Liver (tissue), 8 donors: ENCODE measurements at regions not wholly inside any gene's neighbourhood (a gene's known extent, or its start where the extent isn't known, plus 50 kb on each side); places are given as distances from the start of the nearest gene placed in this dataset.

Experiments used
- DNase-seq: peaks from one replicate; pipeline ENCODE4 v3.0.0-alpha.2; 2017; ENCODE audit warnings: low spot score
- H3K27ac ChIP-seq, 2 donors: one replicate each; pipeline ENCODE4 v1.7.0; 2013; ENCODE audit warnings: inconsistent platforms in 2 of 2, low read length in 2 of 2, control low read depth in 1 of 2, low read depth in 1 of 2, mild to moderate bottlenecking in 1 of 2
- H3K27me3 ChIP-seq, 4 donors: one replicate each; pipeline versions ENCODE4 v1.6.1 to v1.7.0; 2013; ENCODE audit warnings: low read length in 3 of 4, inconsistent platforms in 1 of 4, mild to moderate bottlenecking in 1 of 4, moderate library complexity in 1 of 4; ENCODE audit not compliant: control insufficient read depth in 4 of 4, insufficient read depth in 4 of 4
- H3K36me3 ChIP-seq, 4 donors: one replicate each; pipeline versions ENCODE4 v1.6.1 to v1.7.0; 2013; ENCODE audit warnings: low read length in 3 of 4, mild to moderate bottlenecking in 3 of 4, low read depth in 1 of 4, moderate library complexity in 1 of 4; ENCODE audit not compliant: control insufficient read depth in 4 of 4, insufficient read depth in 3 of 4
- H3K4me1 ChIP-seq, 4 donors: one replicate each; pipeline versions ENCODE4 v1.6.1 to v1.7.0; 2013; ENCODE audit warnings: low read length in 3 of 4, mild to moderate bottlenecking in 3 of 4, moderate library complexity in 1 of 4; ENCODE audit not compliant: control insufficient read depth in 4 of 4, insufficient read depth in 4 of 4
- H3K4me3 ChIP-seq, 3 donors: one replicate each; pipeline versions ENCODE4 v1.6.1 to v1.7.0; 2013; ENCODE audit warnings: low read length in 3 of 3, control low read depth in 1 of 3, low read depth in 1 of 3, mild to moderate bottlenecking in 1 of 3
- H3K9ac ChIP-seq, 2 donors: one replicate each; pipeline ENCODE4 v1.7.0; 2013; ENCODE audit warnings: low read length in 2 of 2, mild to moderate bottlenecking in 2 of 2, moderate library complexity in 2 of 2, control low read depth in 1 of 2, low read depth in 1 of 2
- H3K9me3 ChIP-seq, 4 donors: one replicate each; pipeline versions ENCODE4 v1.6.1 to v1.7.0; 2013; ENCODE audit warnings: low read length in 3 of 4; ENCODE audit not compliant: control insufficient read depth in 4 of 4
- EGR1 ChIP-seq, 2 donors: IDR thresholded peaks; 2 replicates each; pipeline ENCODE4 v1.6.1; 2016 to 2018; ENCODE audit warnings: antibody characterized with exemption in 2 of 2, low read depth in 2 of 2
- FOXA1 ChIP-seq: IDR thresholded peaks from 2 replicates; pipeline ENCODE4 v1.6.1; 2016; ENCODE audit warnings: antibody characterized with exemption
- HNF4A ChIP-seq, 2 donors: conservative IDR thresholded peaks; 2 replicates each; pipeline ENCODE4 v1.6.1; 2016; ENCODE audit warnings: antibody characterized with exemption in 2 of 2, mild to moderate bottlenecking in 2 of 2
- HNF4G ChIP-seq: IDR thresholded peaks from 2 replicates; pipeline ENCODE4 v1.6.1; 2016; ENCODE audit warnings: antibody characterized with exemption
- JUND ChIP-seq, 2 donors: IDR thresholded peaks; 2 replicates each; pipeline ENCODE4 v1.6.1; 2016; ENCODE audit warnings: antibody characterized with exemption in 2 of 2
- NR2F2 ChIP-seq: IDR thresholded peaks from 2 replicates; pipeline ENCODE4 v1.6.1; 2016; ENCODE audit warnings: antibody characterized with exemption
- RAD21 ChIP-seq, 2 donors: IDR thresholded peaks; 2 replicates each; pipeline ENCODE4 v1.6.1; 2016; ENCODE audit warnings: antibody characterized with exemption in 2 of 2, mild to moderate bottlenecking in 2 of 2
- RXRA ChIP-seq, 2 donors: IDR thresholded peaks; 2 replicates each; pipeline ENCODE4 v1.6.1; 2017 to 2018; ENCODE audit warnings: antibody characterized with exemption in 2 of 2, mild to moderate bottlenecking in 1 of 2
- SP1 ChIP-seq: IDR thresholded peaks from 2 replicates; pipeline ENCODE4 v1.6.1; 2018; ENCODE audit warnings: antibody characterized with exemption, mild to moderate bottlenecking
- TAF1 ChIP-seq: conservative IDR thresholded peaks from 2 replicates; pipeline ENCODE4 v1.6.1; 2016; ENCODE audit warnings: antibody characterized with exemption, mild to moderate bottlenecking
- YY1 ChIP-seq: IDR thresholded peaks from 2 replicates; pipeline ENCODE4 v1.6.1; 2016; ENCODE audit warnings: antibody characterized with exemption, mild to moderate bottlenecking
- whole genome bisulfite sequencing: extraction: QIAGEN DNeasy Blood & Tissue Kit; methylation state at CpG from one replicate; pipeline ENCODE4 v1.1.7; 2013; 5-methylcytosine and 5-hydroxymethylcytosine counted together
- TF ChIP-seq, protein P1 (sequence below): fragments of 150-350 bp; IDR thresholded peaks from 2 replicates; pipeline ENCODE4 v1.5.1; 2017; ENCODE audit warnings: improper control_type of control experiment, low read depth, low read length; ENCODE audit not compliant: missing input control
- TF ChIP-seq, protein P2 (sequence below): IDR thresholded peaks from 2 replicates; pipeline ENCODE4 v1.6.1; 2016; ENCODE audit warnings: antibody characterized with exemption
- TF ChIP-seq, protein P3 (sequence below): IDR thresholded peaks from 2 replicates; pipeline ENCODE4 v1.6.1; 2016; ENCODE audit warnings: antibody characterized with exemption
- TF ChIP-seq, protein P4 (sequence below): IDR thresholded peaks from 2 replicates; pipeline ENCODE4 v1.6.1; 2016; ENCODE audit warnings: antibody characterized with exemption, mild to moderate bottlenecking
- TF ChIP-seq, protein P5 (sequence below): IDR thresholded peaks from 2 replicates; pipeline ENCODE4 v1.6.1; 2016; ENCODE audit warnings: antibody characterized with exemption
- donor health status: healthy.
- donor health status: healthy.
- donor health status: healthy.
- donor health status: healthy.
- donor health status: healthy.

DNA sequence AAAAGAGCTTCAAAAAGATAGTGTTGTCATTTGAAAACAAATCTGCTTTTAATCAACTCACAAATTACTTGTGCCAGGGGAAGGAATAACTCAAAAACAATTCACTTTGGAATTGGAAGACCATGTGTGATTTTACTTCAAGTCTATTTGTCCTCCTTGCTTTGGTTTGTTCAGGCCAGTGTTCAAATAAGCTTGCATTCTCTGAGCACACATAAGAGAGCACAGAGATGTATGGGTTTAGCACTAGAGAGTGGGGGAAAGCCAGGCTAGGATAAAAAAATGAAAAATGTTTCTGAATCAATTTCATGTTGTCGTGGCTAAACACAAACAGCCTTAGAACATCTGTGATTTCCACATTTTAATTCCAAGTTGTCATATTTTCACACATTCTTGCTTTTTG, 325.7 kb upstream of the LYPLAL1 start:
- DNase-seq: no peak
- Histone ChIP-seq H3K4me1 (no peaks in the 10 kb centered on the region), H3K4me3 (no peak overlapping the region), H3K9ac (no peak overlapping the region), H3K36me3 (no peaks in the 10 kb centered on the region), H3K27me3 (no peaks in the 10 kb centered on the region), H3K27ac (no peak overlapping the region), H3K9me3 (no peaks in the 10 kb centered on the region)
- 49% methylated on average over 1 of the region's 1 CpG for WGBS
- TF ChIP-seq HNF4A (conservative IDR thresholded peaks at IDR 0.05): no peak
- TF ChIP-seq, protein P1, sequence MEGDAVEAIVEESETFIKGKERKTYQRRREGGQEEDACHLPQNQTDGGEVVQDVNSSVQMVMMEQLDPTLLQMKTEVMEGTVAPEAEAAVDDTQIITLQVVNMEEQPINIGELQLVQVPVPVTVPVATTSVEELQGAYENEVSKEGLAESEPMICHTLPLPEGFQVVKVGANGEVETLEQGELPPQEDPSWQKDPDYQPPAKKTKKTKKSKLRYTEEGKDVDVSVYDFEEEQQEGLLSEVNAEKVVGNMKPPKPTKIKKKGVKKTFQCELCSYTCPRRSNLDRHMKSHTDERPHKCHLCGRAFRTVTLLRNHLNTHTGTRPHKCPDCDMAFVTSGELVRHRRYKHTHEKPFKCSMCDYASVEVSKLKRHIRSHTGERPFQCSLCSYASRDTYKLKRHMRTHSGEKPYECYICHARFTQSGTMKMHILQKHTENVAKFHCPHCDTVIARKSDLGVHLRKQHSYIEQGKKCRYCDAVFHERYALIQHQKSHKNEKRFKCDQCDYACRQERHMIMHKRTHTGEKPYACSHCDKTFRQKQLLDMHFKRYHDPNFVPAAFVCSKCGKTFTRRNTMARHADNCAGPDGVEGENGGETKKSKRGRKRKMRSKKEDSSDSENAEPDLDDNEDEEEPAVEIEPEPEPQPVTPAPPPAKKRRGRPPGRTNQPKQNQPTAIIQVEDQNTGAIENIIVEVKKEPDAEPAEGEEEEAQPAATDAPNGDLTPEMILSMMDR: no peak
- no peak for TF ChIP-seq HNF4G
- TF ChIP-seq, protein P2, sequence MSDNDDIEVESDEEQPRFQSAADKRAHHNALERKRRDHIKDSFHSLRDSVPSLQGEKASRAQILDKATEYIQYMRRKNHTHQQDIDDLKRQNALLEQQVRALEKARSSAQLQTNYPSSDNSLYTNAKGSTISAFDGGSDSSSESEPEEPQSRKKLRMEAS: no peak
- TF ChIP-seq, protein P3, sequence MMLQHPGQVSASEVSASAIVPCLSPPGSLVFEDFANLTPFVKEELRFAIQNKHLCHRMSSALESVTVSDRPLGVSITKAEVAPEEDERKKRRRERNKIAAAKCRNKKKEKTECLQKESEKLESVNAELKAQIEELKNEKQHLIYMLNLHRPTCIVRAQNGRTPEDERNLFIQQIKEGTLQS: no peak
- TF ChIP-seq, protein P4, sequence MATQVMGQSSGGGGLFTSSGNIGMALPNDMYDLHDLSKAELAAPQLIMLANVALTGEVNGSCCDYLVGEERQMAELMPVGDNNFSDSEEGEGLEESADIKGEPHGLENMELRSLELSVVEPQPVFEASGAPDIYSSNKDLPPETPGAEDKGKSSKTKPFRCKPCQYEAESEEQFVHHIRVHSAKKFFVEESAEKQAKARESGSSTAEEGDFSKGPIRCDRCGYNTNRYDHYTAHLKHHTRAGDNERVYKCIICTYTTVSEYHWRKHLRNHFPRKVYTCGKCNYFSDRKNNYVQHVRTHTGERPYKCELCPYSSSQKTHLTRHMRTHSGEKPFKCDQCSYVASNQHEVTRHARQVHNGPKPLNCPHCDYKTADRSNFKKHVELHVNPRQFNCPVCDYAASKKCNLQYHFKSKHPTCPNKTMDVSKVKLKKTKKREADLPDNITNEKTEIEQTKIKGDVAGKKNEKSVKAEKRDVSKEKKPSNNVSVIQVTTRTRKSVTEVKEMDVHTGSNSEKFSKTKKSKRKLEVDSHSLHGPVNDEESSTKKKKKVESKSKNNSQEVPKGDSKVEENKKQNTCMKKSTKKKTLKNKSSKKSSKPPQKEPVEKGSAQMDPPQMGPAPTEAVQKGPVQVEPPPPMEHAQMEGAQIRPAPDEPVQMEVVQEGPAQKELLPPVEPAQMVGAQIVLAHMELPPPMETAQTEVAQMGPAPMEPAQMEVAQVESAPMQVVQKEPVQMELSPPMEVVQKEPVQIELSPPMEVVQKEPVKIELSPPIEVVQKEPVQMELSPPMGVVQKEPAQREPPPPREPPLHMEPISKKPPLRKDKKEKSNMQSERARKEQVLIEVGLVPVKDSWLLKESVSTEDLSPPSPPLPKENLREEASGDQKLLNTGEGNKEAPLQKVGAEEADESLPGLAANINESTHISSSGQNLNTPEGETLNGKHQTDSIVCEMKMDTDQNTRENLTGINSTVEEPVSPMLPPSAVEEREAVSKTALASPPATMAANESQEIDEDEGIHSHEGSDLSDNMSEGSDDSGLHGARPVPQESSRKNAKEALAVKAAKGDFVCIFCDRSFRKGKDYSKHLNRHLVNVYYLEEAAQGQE: no peak
- no peak for TF ChIP-seq NR2F2
- TF ChIP-seq EGR1 (IDR thresholded peaks at IDR 0.05; ENCODE audit: low read depth in 2 of 2): no peak
- TF ChIP-seq RXRA (IDR thresholded peaks at IDR 0.05): no peak
- TF ChIP-seq FOXA1: no peak
- TF ChIP-seq SP1: no peak
- no peak for TF ChIP-seq RAD21 (IDR thresholded peaks at IDR 0.05)

DNA sequence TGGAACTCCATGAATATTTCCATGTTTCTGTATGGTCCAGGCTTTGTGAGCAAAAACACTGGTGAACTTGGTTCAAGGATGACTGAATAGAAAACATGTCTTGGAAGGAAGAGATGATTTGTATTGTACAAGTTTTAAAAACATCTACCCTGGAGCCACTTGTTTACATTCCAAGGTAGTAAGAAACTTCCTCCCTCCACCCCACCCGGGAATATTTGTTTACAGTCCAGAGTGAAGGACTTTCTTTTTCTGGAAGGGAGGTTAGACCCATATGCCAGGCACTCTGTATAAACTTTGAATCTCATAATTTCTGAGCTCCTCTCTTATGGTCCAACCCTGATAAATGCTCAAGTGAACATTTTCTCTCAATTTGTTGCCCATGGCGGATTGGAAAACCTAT, 323.3 kb upstream of the LYPLAL1 start:
- Histone ChIP-seq H3K9me3 (no peaks in the 10 kb centered on the region), H3K36me3 (no peaks in the 10 kb centered on the region), H3K27me3 (no peaks in the 10 kb centered on the region), H3K4me3 (no peak overlapping the region), H3K4me1 (no peaks in the 10 kb centered on the region), H3K27ac (no peak overlapping the region), H3K9ac (no peak overlapping the region)
- TF ChIP-seq, protein P5, sequence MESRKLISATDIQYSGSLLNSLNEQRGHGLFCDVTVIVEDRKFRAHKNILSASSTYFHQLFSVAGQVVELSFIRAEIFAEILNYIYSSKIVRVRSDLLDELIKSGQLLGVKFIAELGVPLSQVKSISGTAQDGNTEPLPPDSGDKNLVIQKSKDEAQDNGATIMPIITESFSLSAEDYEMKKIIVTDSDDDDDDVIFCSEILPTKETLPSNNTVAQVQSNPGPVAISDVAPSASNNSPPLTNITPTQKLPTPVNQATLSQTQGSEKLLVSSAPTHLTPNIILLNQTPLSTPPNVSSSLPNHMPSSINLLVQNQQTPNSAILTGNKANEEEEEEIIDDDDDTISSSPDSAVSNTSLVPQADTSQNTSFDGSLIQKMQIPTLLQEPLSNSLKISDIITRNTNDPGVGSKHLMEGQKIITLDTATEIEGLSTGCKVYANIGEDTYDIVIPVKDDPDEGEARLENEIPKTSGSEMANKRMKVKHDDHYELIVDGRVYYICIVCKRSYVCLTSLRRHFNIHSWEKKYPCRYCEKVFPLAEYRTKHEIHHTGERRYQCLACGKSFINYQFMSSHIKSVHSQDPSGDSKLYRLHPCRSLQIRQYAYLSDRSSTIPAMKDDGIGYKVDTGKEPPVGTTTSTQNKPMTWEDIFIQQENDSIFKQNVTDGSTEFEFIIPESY: no peak
- TF ChIP-seq TAF1: no peak
- no peak for TF ChIP-seq HNF4G
- no peak for TF ChIP-seq HNF4A (conservative IDR thresholded peaks at IDR 0.05)
- TF ChIP-seq EGR1 (IDR thresholded peaks at IDR 0.05; ENCODE audit: low read depth in 2 of 2): no peak
- no peak for TF ChIP-seq SP1
- no peak for TF ChIP-seq FOXA1
- TF ChIP-seq YY1: no peak
- TF ChIP-seq, protein P2: no peak
- no peak for TF ChIP-seq JUND (IDR thresholded peaks at IDR 0.05)
- TF ChIP-seq, protein P4: no peak
- no peak for TF ChIP-seq RXRA (IDR thresholded peaks at IDR 0.05)
- TF ChIP-seq, protein P3: no peak
- no peak for TF ChIP-seq RAD21 (IDR thresholded peaks at IDR 0.05)
- TF ChIP-seq NR2F2: no peak
- 64% methylated on average over 2 of the region's 2 CpGs for WGBS
- DNase-seq: no peak
